ENCODE measurements at regions not wholly inside any gene's neighbourhood (a gene's known extent, or its start where the extent isn't known, plus 50 kb on each side); places are given as distances from the start of the nearest gene placed in this dataset.

GRCh38 chr14:85960756-85961155, 430.8 kb downstream of the FLRT2 start:
- Histone ChIP-seq H3K36me3 (no peaks in the 10 kb centered on the region), H3K27ac (no peak overlapping the region), H3K9me3 (no peaks in the 10 kb centered on the region), H3K4me3 (no peak overlapping the region), H3K27me3 (no peaks in the 10 kb centered on the region), H3K4me1 (no peaks in the 10 kb centered on the region)
- intact Hi-C loops (cut with DNase I) = no loop called here
- DNase-seq (no peak), ATAC-seq (peak in 1 of 4 donors; percentile 17)
- WGBS (ENCODE audit: insufficient coverage, low coverage, low lambda C conversion rate, missing lambda C conversion rate) = 13% methylated on average over 1 of the region's 2 CpGs
- no peak for TF ChIP-seq POLR2A (IDR thresholded peaks at IDR 0.05)
- no peak for TF ChIP-seq CTCF (IDR thresholded peaks at IDR 0.05)

GRCh38 chr14:85959063-85959462, 429.1 kb downstream of the FLRT2 start:
- Histone ChIP-seq H3K36me3 (no peaks in the 10 kb centered on the region), H3K4me3 (no peak overlapping the region), H3K27me3 (no peaks in the 10 kb centered on the region), H3K4me1 (no peaks in the 10 kb centered on the region), H3K27ac (no peak overlapping the region), H3K9me3 (no peaks in the 10 kb centered on the region)
- DNase-seq (no peak), ATAC-seq (no peak)
- WGBS (ENCODE audit: insufficient coverage, low coverage, low lambda C conversion rate, missing lambda C conversion rate) = 71% methylated on average over 3 of the region's 3 CpGs
- TF ChIP-seq CTCF (IDR thresholded peaks at IDR 0.05) (no peak), POLR2A (IDR thresholded peaks at IDR 0.05) (no peak)
- intact Hi-C loops (cut with DNase I) = no loop called here

- 62% methylated on average over 1 of the region's 1 CpG for WGBS (ENCODE audit: insufficient coverage, low coverage, low lambda C conversion rate, missing lambda C conversion rate)
- no peaks in the 10 kb centered on the region for H3K4me1 ChIP-seq
- no peak overlapping the region for H3K4me3 ChIP-seq
- ATAC-seq (no peak), DNase-seq (no peak)
- TF ChIP-seq CTCF (IDR thresholded peaks at IDR 0.05) (no peak), POLR2A (IDR thresholded peaks at IDR 0.05) (no peak)
- intact Hi-C loops (cut with DNase I) = no loop called here
- no peak overlapping the region for H3K27ac ChIP-seq
- no peaks in the 10 kb centered on the region for H3K9me3 ChIP-seq
- H3K27me3 ChIP-seq = no peaks in the 10 kb centered on the region
- H3K36me3 ChIP-seq = no peaks in the 10 kb centered on the region
Observed at GRCh38 chr14:85958069-85958468, 428.1 kb downstream of the FLRT2 start.

- ATAC-seq (no peak), DNase-seq (no peak)
- no peak overlapping the region for H3K27ac ChIP-seq
- H3K4me3 ChIP-seq = no peak overlapping the region
- intact Hi-C loops (cut with DNase I) = no loop called here
- H3K27me3 ChIP-seq = no peaks in the 10 kb centered on the region
- WGBS (ENCODE audit: insufficient coverage, low coverage, low lambda C conversion rate, missing lambda C conversion rate) = 58% methylated on average over 2 of the region's 3 CpGs
- H3K9me3 ChIP-seq = no peaks in the 10 kb centered on the region
- no peaks in the 10 kb centered on the region for H3K36me3 ChIP-seq
- H3K4me1 ChIP-seq = no peaks in the 10 kb centered on the region
- TF ChIP-seq POLR2A (IDR thresholded peaks at IDR 0.05) = no peak
- TF ChIP-seq CTCF (IDR thresholded peaks at IDR 0.05) = no peak
Observed at GRCh38 chr14:85953265-85953664, 423.3 kb downstream of the FLRT2 start.

- 51% methylated on average over 3 of the region's 4 CpGs for WGBS (ENCODE audit: insufficient coverage, low coverage, low lambda C conversion rate, missing lambda C conversion rate)
- Histone ChIP-seq H3K4me1 (no peaks in the 10 kb centered on the region), H3K36me3 (no peaks in the 10 kb centered on the region), H3K4me3 (no peak overlapping the region), H3K27ac (no peak overlapping the region), H3K27me3 (no peaks in the 10 kb centered on the region), H3K9me3 (no peaks in the 10 kb centered on the region)
- intact Hi-C loops (cut with DNase I) = no loop called here
- DNase-seq (no peak), ATAC-seq (peak in 2 of 4 donors; percentile 22 to 45)
- TF ChIP-seq CTCF (IDR thresholded peaks at IDR 0.05) (no peak), POLR2A (IDR thresholded peaks at IDR 0.05) (no peak)
Observed at GRCh38 chr14:85948153-85948552, 418.2 kb downstream of the FLRT2 start.

Measured in right lobe of liver (tissue), 6 donors.